GM12878 (cell line): ENCODE measurements at regions not wholly inside any gene's neighbourhood (a gene's known extent, or its start where the extent isn't known, plus 50 kb on each side); places are given as distances from the start of the nearest gene placed in this dataset.

ENCODE experiments used
- ATAC-seq: fragments of 200-7000 bp; cut with Tn5 transposase; 3 replicates; pipeline ENCODE4 v1.9.1; 2020; ENCODE audit warnings: mild to moderate bottlenecking, moderate library complexity
- BruUV-seq: library from RNA; stranded (reverse); fragments of 400-500 nt; replicated peaks from 2 replicates; lab custom pipeline; 2021; lab: Mats Ljungman, UMichigan
- CTCF ChIA-PET: fragments of 300-600 bp; sonication (Branson Sonifier 250); formaldehyde crosslinking; extraction: SDS; loops from one replicate; lab custom pipeline; 2021; ENCODE audit warnings: inconsistent platforms; lab: Yijun Ruan, JAX
- POLR2A ChIA-PET: fragments of 350-600 bp; formaldehyde crosslinking; extraction: SDS; loops from one replicate; lab custom pipeline; 2021; ENCODE audit warnings: inconsistent platforms; lab: Charles Lee
- RAD21 ChIA-PET: fragments of 300-600 bp; sonication (Branson Sonifier 250); formaldehyde crosslinking; loops from one replicate; lab custom pipeline; 2023; ENCODE audit warnings: antibody characterized with exemption; ENCODE audit not compliant: unreplicated experiment; lab: Charles Lee
- SMC1A ChIA-PET: fragments of 300-600 bp; sonication (Branson Sonifier 250); formaldehyde crosslinking; loops from one replicate; lab custom pipeline; 2023; ENCODE audit not compliant: unreplicated experiment, uncharacterized antibody; lab: Charles Lee
- DNase-seq: peaks from one replicate; pipeline ENCODE4 v3.0.0-alpha.2; 2011; ENCODE audit warnings: low read depth, low spot score
- FAIRE-seq: peaks from 3 replicates; lab custom pipeline; 2011; peaks lifted over from hg19 to GRCh38; lab: Jason Lieb, UNC
- H2AFZ ChIP-seq: 2 replicates; pipeline ENCODE4 v1.6.0; 2011; ENCODE audit warnings: low read depth, low read length, control low read depth; ENCODE audit not compliant: control insufficient read depth
- H3K27ac ChIP-seq: 2 replicates; pipeline ENCODE4 v1.5.1; 2011; ENCODE audit warnings: control low read depth; ENCODE audit not compliant: control insufficient read depth, insufficient read depth
- H3K27me3 ChIP-seq, 2 experiments: replicated peaks in 1 of 2; 2 replicates each; pipeline versions ENCODE4 v1.6.0 to v1.6.1; 2011; ENCODE audit warnings: low read length in 1 of 2; ENCODE audit not compliant: control insufficient read depth in 2 of 2, insufficient read depth in 2 of 2
- H3K36me3 ChIP-seq, 2 experiments: 2 replicates each; pipeline ENCODE4 v1.5.1; 2011; ENCODE audit warnings: low read length in 1 of 2; ENCODE audit not compliant: control insufficient read depth in 2 of 2, insufficient read depth in 2 of 2
- H3K4me1 ChIP-seq: 2 replicates; pipeline ENCODE4 v1.6.1; 2011; ENCODE audit warnings: mild to moderate bottlenecking, low read length, moderate library complexity, mixed read lengths; ENCODE audit not compliant: control insufficient read depth, insufficient read depth
- H3K4me2 ChIP-seq: 2 replicates; pipeline ENCODE4 v1.6.0; 2011; ENCODE audit warnings: control low read depth; ENCODE audit not compliant: control insufficient read depth, insufficient read depth
- H3K4me3 ChIP-seq: fragments of 200-600 bp; sonication (generic); 2 replicates; pipeline ENCODE4 v1.5.1; 2016
- H3K79me2 ChIP-seq: 2 replicates; pipeline ENCODE4 v1.6.0; 2011; ENCODE audit warnings: low read length; ENCODE audit not compliant: control insufficient read depth, insufficient read depth
- H3K9ac ChIP-seq: 2 replicates; pipeline ENCODE4 v1.8.0; 2011; ENCODE audit warnings: low read length, control low read depth, mixed read lengths; ENCODE audit not compliant: control insufficient read depth, insufficient read depth
- H3K9me3 ChIP-seq: replicated peaks from 3 replicates; pipeline ENCODE4 v1.5.1; 2011; ENCODE audit warnings: mild to moderate bottlenecking, low read length; ENCODE audit not compliant: control insufficient read depth, insufficient read depth
- H4K20me1 ChIP-seq: 2 replicates; pipeline ENCODE4 v1.6.0; 2011; ENCODE audit not compliant: control insufficient read depth, insufficient read depth
- EZH2 ChIP-seq: IDR thresholded peaks from 2 replicates; pipeline ENCODE4 v1.6.1; 2012; ENCODE audit warnings: low read depth, mild to moderate bottlenecking, control low read depth, inconsistent platforms, low read length, borderline replicate concordance; ENCODE audit not compliant: control insufficient read depth
- FOS ChIP-seq: IDR thresholded peaks from 3 replicates; pipeline ENCODE4 v1.6.1; 2011; ENCODE audit warnings: borderline replicate concordance; ENCODE audit not compliant: insufficient read length; ENCODE audit errors: extremely low read depth
- IRF4 ChIP-seq: IDR thresholded peaks from 2 replicates; pipeline ENCODE4 v1.6.1; 2011; ENCODE audit warnings: low read depth, low read length
- MXI1 ChIP-seq: fragments of 150-350 bp; IDR thresholded peaks from 2 replicates; pipeline ENCODE4 v1.6.1; 2011; ENCODE audit warnings: low read depth, mild to moderate bottlenecking, inconsistent platforms, low read length, improper control_type of control experiment
- NFYA ChIP-seq: IDR thresholded peaks from 2 replicates; pipeline ENCODE4 v1.6.1; 2011; ENCODE audit warnings: low read depth, mild to moderate bottlenecking, low read length, improper control_type of control experiment, borderline replicate concordance
- YY1 ChIP-seq: IDR thresholded peaks from 2 replicates; pipeline ENCODE4 v1.6.1; 2011; ENCODE audit warnings: low read depth, mild to moderate bottlenecking, low read length
- WGBS: methylation state at CpG from one replicate; pipeline ENCODE4 v1.1.6; 2016; ENCODE audit warnings: low lambda C conversion rate; ENCODE audit not compliant: insufficient replicate concordance, insufficient coverage; ENCODE audit errors: missing lambda C conversion rate; 5-methylcytosine and 5-hydroxymethylcytosine counted together
- in situ Hi-C: fragments of 300-500 bp; cut with MboI; formaldehyde crosslinking; loops from 9 replicates; pipeline ENCODE4 v1.14.3; 2018; ENCODE audit warnings: mixed read lengths
- intact Hi-C: fragments of 100-400 bp; cut with micrococcal nuclease; formaldehyde crosslinking; loops from one replicate; pipeline ENCODE4 v1.14.2; 2022; ENCODE audit not compliant: unreplicated experiment

- no TSS peak for BruUV-seq
- in situ Hi-C loops (no loop called here), intact Hi-C loops (no loop called here)
- Histone ChIP-seq H2AFZ (no peak overlapping the region), H3K79me2 (no peaks in the 10 kb centered on the region), H3K9ac (no peak overlapping the region), H3K27ac (no peak overlapping the region)
- CTCF ChIA-PET = interaction anchor here (0.6 to 3.2 kb wide), 4 partner anchors 9 to 17 kb away, joined by 3 to 21 read pairs (median 4); no protein-coding TSS in a partner anchor
- WGBS = 11% methylated on average over 27 of the region's 27 CpGs
- no peak for FAIRE-seq
- DNase-seq = no peak
- SMC1A ChIA-PET = no interaction called here
- POLR2A ChIA-PET = no interaction called here
- TF ChIP-seq EZH2 (0 out of 2 replicates have a peak, but pooled peaks have one; percentile 15), MXI1 (no peak), IRF4 (no peak), NFYA (no peak), FOS (no peak), YY1 (no peak)
- TF ChIP-seq, all 136 proteins: peak for 1
- Histone ChIP-seq H3K4me2 (no peak overlapping the region), H3K4me1 (no peaks in the 10 kb centered on the region), H3K9me3 (no peaks in the 10 kb centered on the region), H3K36me3 (no peaks in the 10 kb centered on the region), H4K20me1 (no peaks in the 10 kb centered on the region), H3K4me3 (no peak overlapping the region), H3K27me3 (peaks cover 5 to 17% of the 10 kb centered on the region in 2 experiments; a peak in 3 of 4 replicates)
- RAD21 ChIA-PET = interaction anchor here (0.8 kb wide), 1 partner anchor 37 kb away, joined by 3 read pairs; no protein-coding TSS in a partner anchor
- no peak for ATAC-seq
Observed at GRCh38 chr16:85261657-85262557, 149.6 kb upstream of the CIBAR2 start.
